Tibial nerve (tissue), 4 donors: ENCODE measurements at regions not wholly inside any gene's neighbourhood (a gene's known extent, or its start where the extent isn't known, plus 50 kb on each side); places are given as distances from the start of the nearest gene placed in this dataset.

Experiments used
- EP300 ChIP-seq, 2 donors: sonication (generic); formaldehyde crosslinking; IDR thresholded peaks; one replicate each; pipeline ENCODE4 v1.6.1; 2017; ENCODE audit warnings: antibody characterized with exemption in 2 of 2, mild to moderate bottlenecking in 1 of 2
- POLR2A ChIP-seq, 2 donors: fragments of 450-650 bp; IDR thresholded peaks; one replicate each; pipeline ENCODE4 v1.6.1; 2017; ENCODE audit warnings: antibody characterized with exemption in 2 of 2, mild to moderate bottlenecking in 2 of 2, moderate library complexity in 2 of 2
- TF ChIP-seq, protein P1 (sequence below), 5 experiments: fragments of 200-600 bp in 3 of 5; fragments of 450-650 bp in 2 of 5; sonication (generic) in 3 of 5; IDR thresholded peaks; one replicate each; pipeline ENCODE4 v1.5.1; 2016 to 2019; ENCODE audit warnings: antibody characterized with exemption in 5 of 5, mild to moderate bottlenecking in 3 of 5, moderate library complexity in 2 of 5

GRCh38 chr4:177005674-177006230 is 213.0 kb upstream of the VEGFC start:
- TF ChIP-seq, protein P1, sequence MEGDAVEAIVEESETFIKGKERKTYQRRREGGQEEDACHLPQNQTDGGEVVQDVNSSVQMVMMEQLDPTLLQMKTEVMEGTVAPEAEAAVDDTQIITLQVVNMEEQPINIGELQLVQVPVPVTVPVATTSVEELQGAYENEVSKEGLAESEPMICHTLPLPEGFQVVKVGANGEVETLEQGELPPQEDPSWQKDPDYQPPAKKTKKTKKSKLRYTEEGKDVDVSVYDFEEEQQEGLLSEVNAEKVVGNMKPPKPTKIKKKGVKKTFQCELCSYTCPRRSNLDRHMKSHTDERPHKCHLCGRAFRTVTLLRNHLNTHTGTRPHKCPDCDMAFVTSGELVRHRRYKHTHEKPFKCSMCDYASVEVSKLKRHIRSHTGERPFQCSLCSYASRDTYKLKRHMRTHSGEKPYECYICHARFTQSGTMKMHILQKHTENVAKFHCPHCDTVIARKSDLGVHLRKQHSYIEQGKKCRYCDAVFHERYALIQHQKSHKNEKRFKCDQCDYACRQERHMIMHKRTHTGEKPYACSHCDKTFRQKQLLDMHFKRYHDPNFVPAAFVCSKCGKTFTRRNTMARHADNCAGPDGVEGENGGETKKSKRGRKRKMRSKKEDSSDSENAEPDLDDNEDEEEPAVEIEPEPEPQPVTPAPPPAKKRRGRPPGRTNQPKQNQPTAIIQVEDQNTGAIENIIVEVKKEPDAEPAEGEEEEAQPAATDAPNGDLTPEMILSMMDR (IDR thresholded peaks at IDR 0.05), result no peak
- TF ChIP-seq POLR2A (IDR thresholded peaks at IDR 0.05) (no peak), EP300 (IDR thresholded peaks at IDR 0.05) (no peak)
